ENCODE measurements at regions not wholly inside any gene's neighbourhood (a gene's known extent, or its start where the extent isn't known, plus 50 kb on each side); places are given as distances from the start of the nearest gene placed in this dataset.

- H3K4me3 ChIP-seq (ENCODE audit: low read depth, low read length): no peak overlapping the region
- no peak for TF ChIP-seq MAX (IDR thresholded peaks at IDR 0.05; ENCODE audit: low read depth, low read length)
- no peak for TF ChIP-seq MYC (IDR thresholded peaks at IDR 0.05; ENCODE audit: low read depth, low read length)
- TF ChIP-seq POLR2A (IDR thresholded peaks at IDR 0.05; ENCODE audit: extremely low read depth, insufficient read length): no peak
- no peak for TF ChIP-seq CTCF (IDR thresholded peaks at IDR 0.05; ENCODE audit: low read depth, low read length)
- DNase-seq (ENCODE audit: low read depth): no peak
Measured at GRCh38 chr6:19444481-19444880, 392.7 kb upstream of the ID4 start.

GRCh38 chr6:19446570-19446969, 390.6 kb upstream of the ID4 start:
- H3K4me3 ChIP-seq (ENCODE audit: low read depth, low read length): no peak overlapping the region
- DNase-seq (ENCODE audit: low read depth): no peak
- no peak for TF ChIP-seq CTCF (IDR thresholded peaks at IDR 0.05; ENCODE audit: low read depth, low read length)

- H3K4me3 ChIP-seq (ENCODE audit: low read depth, low read length): no peak overlapping the region
- TF ChIP-seq POLR2A (IDR thresholded peaks at IDR 0.05; ENCODE audit: extremely low read depth, insufficient read length) (no peak), MYC (IDR thresholded peaks at IDR 0.05; ENCODE audit: low read depth, low read length) (no peak), MAX (IDR thresholded peaks at IDR 0.05; ENCODE audit: low read depth, low read length) (no peak), CTCF (IDR thresholded peaks at IDR 0.05; ENCODE audit: low read depth, low read length) (no peak)
- no peak for DNase-seq (ENCODE audit: low read depth)
Measured at GRCh38 chr6:19450651-19451050, 386.5 kb upstream of the ID4 start.

- no peak overlapping the region for H3K4me3 ChIP-seq (ENCODE audit: low read depth, low read length)
- TF ChIP-seq MAX (IDR thresholded peaks at IDR 0.05; ENCODE audit: low read depth, low read length): no peak
- TF ChIP-seq POLR2A (IDR thresholded peaks at IDR 0.05; ENCODE audit: extremely low read depth, insufficient read length): no peak
- no peak for TF ChIP-seq MYC (IDR thresholded peaks at IDR 0.05; ENCODE audit: low read depth, low read length)
- no peak for TF ChIP-seq CTCF (IDR thresholded peaks at IDR 0.05; ENCODE audit: low read depth, low read length)
- DNase-seq (ENCODE audit: low read depth): no peak
Measured at GRCh38 chr6:19452495-19452894, 384.7 kb upstream of the ID4 start.

GRCh38 chr6:19454001-19454720, 383.0 kb upstream of the ID4 start:
- no peak overlapping the region for H3K4me3 ChIP-seq (ENCODE audit: low read depth, low read length)
- TF ChIP-seq MYC (IDR thresholded peaks at IDR 0.05; ENCODE audit: low read depth, low read length) (no peak), POLR2A (IDR thresholded peaks at IDR 0.05; ENCODE audit: extremely low read depth, insufficient read length) (no peak), CTCF (IDR thresholded peaks at IDR 0.05; ENCODE audit: low read depth, low read length) (no peak), MAX (IDR thresholded peaks at IDR 0.05; ENCODE audit: low read depth, low read length) (no peak)
- no peak for DNase-seq (ENCODE audit: low read depth)
